Activated T-helper 17 cell treated with anti-CD3 and anti-CD28 coated beads, Interleukin-2, amount 50 U/mL, for 72 hours (primary cell): ENCODE measurements at regions not wholly inside any gene's neighbourhood (a gene's known extent, or its start where the extent isn't known, plus 50 kb on each side); places are given as distances from the start of the nearest gene placed in this dataset.
"Not testable (repeated sequence)": the region's sequence is repeated elsewhere in the genome, so short reads cannot be mapped to it uniquely, and the experiment has no call there.

Experiments used
- ATAC-seq: fragments of 150-1000 bp; cut with Tn5 transposase; replicated peaks from 2 replicates; pipeline ENCODE4 v1.10.0; 2021; ENCODE audit warnings: mild to moderate bottlenecking, moderate library complexity
- H3K27ac Mint-ChIP-seq: one replicate; pipeline ENCODE4 v1.8.0; 2022; ENCODE audit warnings: mixed read lengths
- H3K27me3 Mint-ChIP-seq: one replicate; pipeline ENCODE4 v1.8.0; 2022; ENCODE audit warnings: mixed read lengths
- H3K36me3 Mint-ChIP-seq: one replicate; pipeline ENCODE4 v1.8.0; 2022; ENCODE audit warnings: low read depth, mild to moderate bottlenecking, mixed read lengths
- H3K4me1 Mint-ChIP-seq: one replicate; pipeline ENCODE4 v1.8.0; 2022; ENCODE audit warnings: mixed read lengths
- H3K4me3 Mint-ChIP-seq: one replicate; pipeline ENCODE4 v1.8.0; 2022; ENCODE audit warnings: mild to moderate bottlenecking, mixed read lengths
- H3K9me3 Mint-ChIP-seq: one replicate; pipeline ENCODE4 v1.8.0; 2022; ENCODE audit warnings: mixed read lengths

GRCh38 chr2:4965556-4966320, 726.4 kb upstream of the SOX11 start:
- Mint-ChIP-seq H3K27me3 (no peaks in the 10 kb centered on the region), H3K27ac (no peak overlapping the region), H3K4me3 (no peak overlapping the region), H3K4me1 (no peaks in the 10 kb centered on the region), H3K36me3 (no peaks in the 10 kb centered on the region), H3K9me3 (peaks cover 15% of the 10 kb centered on the region)
- no peak for ATAC-seq

- H3K9me3 Mint-ChIP-seq: peaks cover 16% of the 10 kb centered on the region
- no peaks in the 10 kb centered on the region for H3K4me1 Mint-ChIP-seq
- no peak overlapping the region for H3K4me3 Mint-ChIP-seq
- H3K27ac Mint-ChIP-seq: no peak overlapping the region
- H3K27me3 Mint-ChIP-seq: no peaks in the 10 kb centered on the region
- ATAC-seq: no peak
- no peaks in the 10 kb centered on the region for H3K36me3 Mint-ChIP-seq
Observed at GRCh38 chr2:4967206-4967605, 725.0 kb upstream of the SOX11 start.

GRCh38 chr2:4972472-4972871, 719.7 kb upstream of the SOX11 start:
- Mint-ChIP-seq H3K9me3 (peaks cover 7% of the 10 kb centered on the region), H3K27me3 (no peaks in the 10 kb centered on the region), H3K36me3 (no peaks in the 10 kb centered on the region), H3K27ac (no peak overlapping the region), H3K4me3 (no peak overlapping the region), H3K4me1 (no peaks in the 10 kb centered on the region)
- ATAC-seq: no peak

GRCh38 chr2:4973354-4973753, 718.8 kb upstream of the SOX11 start:
- no peak overlapping the region for H3K4me3 Mint-ChIP-seq
- peaks cover 5% of the 10 kb centered on the region for H3K9me3 Mint-ChIP-seq
- no peaks in the 10 kb centered on the region for H3K36me3 Mint-ChIP-seq
- no peak overlapping the region for H3K27ac Mint-ChIP-seq
- H3K27me3 Mint-ChIP-seq: no peaks in the 10 kb centered on the region
- H3K4me1 Mint-ChIP-seq: no peaks in the 10 kb centered on the region
- no peak for ATAC-seq

GRCh38 chr2:4973973-4974372, 718.2 kb upstream of the SOX11 start:
- Mint-ChIP-seq H3K36me3 (no peaks in the 10 kb centered on the region), H3K4me3 (no peak overlapping the region)
- peak; percentile 16 for ATAC-seq

GRCh38 chr2:4976407-4976806, 715.8 kb upstream of the SOX11 start:
- no peaks in the 10 kb centered on the region for H3K4me1 Mint-ChIP-seq
- H3K27me3 Mint-ChIP-seq: no peaks in the 10 kb centered on the region
- peaks cover 9% of the 10 kb centered on the region for H3K9me3 Mint-ChIP-seq
- no peak for ATAC-seq
- no peaks in the 10 kb centered on the region for H3K36me3 Mint-ChIP-seq
- no peak overlapping the region for H3K4me3 Mint-ChIP-seq
- H3K27ac Mint-ChIP-seq: no peak overlapping the region

More at GRCh38 chr2:4973973-4974372, 718.2 kb upstream of the SOX11 start:
- peaks cover 7% of the 10 kb centered on the region for H3K9me3 Mint-ChIP-seq
- H3K4me1 Mint-ChIP-seq: no peaks in the 10 kb centered on the region
- H3K27me3 Mint-ChIP-seq: no peaks in the 10 kb centered on the region
- no peak overlapping the region for H3K27ac Mint-ChIP-seq

GRCh38 chr2:4979111-4979510, 713.1 kb upstream of the SOX11 start:
- Mint-ChIP-seq H3K9me3 (peaks cover 9% of the 10 kb centered on the region), H3K27ac (no peak overlapping the region), H3K4me1 (no peaks in the 10 kb centered on the region), H3K36me3 (no peaks in the 10 kb centered on the region), H3K4me3 (no peak overlapping the region), H3K27me3 (no peaks in the 10 kb centered on the region)
- no peak for ATAC-seq

- Mint-ChIP-seq H3K27ac (no peak overlapping the region), H3K4me1 (no peaks in the 10 kb centered on the region), H3K4me3 (no peak overlapping the region), H3K9me3 (peaks cover 9% of the 10 kb centered on the region), H3K27me3 (no peaks in the 10 kb centered on the region), H3K36me3 (no peaks in the 10 kb centered on the region)
- ATAC-seq: no peak
Observed at GRCh38 chr2:4980995-4981394, 711.2 kb upstream of the SOX11 start.

- H3K9me3 Mint-ChIP-seq: peaks cover 9% of the 10 kb centered on the region
- H3K4me1 Mint-ChIP-seq: no peaks in the 10 kb centered on the region
- ATAC-seq: no peak
- no peak overlapping the region for H3K27ac Mint-ChIP-seq
- H3K36me3 Mint-ChIP-seq: no peaks in the 10 kb centered on the region
- no peak overlapping the region for H3K4me3 Mint-ChIP-seq
- no peaks in the 10 kb centered on the region for H3K27me3 Mint-ChIP-seq
Observed at GRCh38 chr2:4981802-4982409, 710.3 kb upstream of the SOX11 start.

GRCh38 chr2:4988444-4988843, 703.7 kb upstream of the SOX11 start:
- ATAC-seq, H3K9me3 Mint-ChIP-seq, H3K36me3 Mint-ChIP-seq, H3K27me3 Mint-ChIP-seq, H3K4me3 Mint-ChIP-seq, H3K4me1 Mint-ChIP-seq, H3K27ac Mint-ChIP-seq: not testable (repeated sequence)

GRCh38 chr2:4992226-4992625, 700.0 kb upstream of the SOX11 start:
- Mint-ChIP-seq H3K4me3 (no peak overlapping the region), H3K27ac (no peak overlapping the region), H3K36me3 (no peaks in the 10 kb centered on the region), H3K27me3 (no peaks in the 10 kb centered on the region), H3K4me1 (no peaks in the 10 kb centered on the region), H3K9me3 (peaks cover 11% of the 10 kb centered on the region)
- no peak for ATAC-seq

GRCh38 chr2:4995466-4995865, 696.7 kb upstream of the SOX11 start:
- H3K27ac Mint-ChIP-seq: no peak overlapping the region
- H3K36me3 Mint-ChIP-seq: no peaks in the 10 kb centered on the region
- H3K4me3 Mint-ChIP-seq: no peak overlapping the region
- no peaks in the 10 kb centered on the region for H3K4me1 Mint-ChIP-seq
- peaks cover 16% of the 10 kb centered on the region for H3K9me3 Mint-ChIP-seq
- no peaks in the 10 kb centered on the region for H3K27me3 Mint-ChIP-seq
- no peak for ATAC-seq

- Mint-ChIP-seq H3K4me1 (no peaks in the 10 kb centered on the region), H3K36me3 (no peaks in the 10 kb centered on the region), H3K27me3 (no peaks in the 10 kb centered on the region), H3K4me3 (no peak overlapping the region), H3K9me3 (peaks cover 32% of the 10 kb centered on the region), H3K27ac (no peak overlapping the region)
- no peak for ATAC-seq
Observed at GRCh38 chr2:5007596-5007995, 684.6 kb upstream of the SOX11 start.

GRCh38 chr2:5019324-5019723, 672.9 kb upstream of the SOX11 start:
- Mint-ChIP-seq H3K4me3 (no peak overlapping the region), H3K27ac (no peak overlapping the region), H3K9me3 (peaks cover 33% of the 10 kb centered on the region), H3K36me3 (no peaks in the 10 kb centered on the region), H3K27me3 (no peaks in the 10 kb centered on the region), H3K4me1 (no peaks in the 10 kb centered on the region)
- no peak for ATAC-seq

- H3K9me3 Mint-ChIP-seq: peaks cover 32% of the 10 kb centered on the region
- ATAC-seq: no peak
- no peak overlapping the region for H3K4me3 Mint-ChIP-seq
- no peaks in the 10 kb centered on the region for H3K4me1 Mint-ChIP-seq
- H3K27me3 Mint-ChIP-seq: no peaks in the 10 kb centered on the region
- H3K36me3 Mint-ChIP-seq: no peaks in the 10 kb centered on the region
- no peak overlapping the region for H3K27ac Mint-ChIP-seq
Observed at GRCh38 chr2:5020116-5020875, 671.9 kb upstream of the SOX11 start.
